GM12878 (cell line): ENCODE measurements at regions not wholly inside any gene's neighbourhood (a gene's known extent, or its start where the extent isn't known, plus 50 kb on each side); places are given as distances from the start of the nearest gene placed in this dataset.

Experiments
- ATAC-seq: fragments of 200-7000 bp; cut with Tn5 transposase; 3 replicates; pipeline ENCODE4 v1.9.1; 2020; ENCODE audit warnings: mild to moderate bottlenecking, moderate library complexity
- BruUV-seq: library from RNA; stranded (reverse); fragments of 400-500 nt; replicated peaks from 2 replicates; lab custom pipeline; 2021; lab: Mats Ljungman, UMichigan
- CTCF ChIA-PET: fragments of 300-600 bp; sonication (Branson Sonifier 250); formaldehyde crosslinking; extraction: SDS; loops from one replicate; lab custom pipeline; 2021; ENCODE audit warnings: inconsistent platforms; lab: Yijun Ruan, JAX
- POLR2A ChIA-PET: fragments of 350-600 bp; formaldehyde crosslinking; extraction: SDS; loops from one replicate; lab custom pipeline; 2021; ENCODE audit warnings: inconsistent platforms; lab: Charles Lee
- RAD21 ChIA-PET: fragments of 300-600 bp; sonication (Branson Sonifier 250); formaldehyde crosslinking; loops from one replicate; lab custom pipeline; 2023; ENCODE audit warnings: antibody characterized with exemption; ENCODE audit not compliant: unreplicated experiment; lab: Charles Lee
- SMC1A ChIA-PET: fragments of 300-600 bp; sonication (Branson Sonifier 250); formaldehyde crosslinking; loops from one replicate; lab custom pipeline; 2023; ENCODE audit not compliant: unreplicated experiment, uncharacterized antibody; lab: Charles Lee
- DNase-seq: peaks from one replicate; pipeline ENCODE4 v3.0.0-alpha.2; 2011; ENCODE audit warnings: low read depth, low spot score
- FAIRE-seq: peaks from 3 replicates; lab custom pipeline; 2011; peaks lifted over from hg19 to GRCh38; lab: Jason Lieb, UNC
- H2AFZ ChIP-seq: 2 replicates; pipeline ENCODE4 v1.6.0; 2011; ENCODE audit warnings: low read depth, low read length, control low read depth; ENCODE audit not compliant: control insufficient read depth
- H3K27ac ChIP-seq: 2 replicates; pipeline ENCODE4 v1.5.1; 2011; ENCODE audit warnings: control low read depth; ENCODE audit not compliant: control insufficient read depth, insufficient read depth
- H3K27me3 ChIP-seq, 2 experiments: replicated peaks in 1 of 2; 2 replicates each; pipeline versions ENCODE4 v1.6.0 to v1.6.1; 2011; ENCODE audit warnings: low read length in 1 of 2; ENCODE audit not compliant: control insufficient read depth in 2 of 2, insufficient read depth in 2 of 2
- H3K36me3 ChIP-seq, 2 experiments: 2 replicates each; pipeline ENCODE4 v1.5.1; 2011; ENCODE audit warnings: low read length in 1 of 2; ENCODE audit not compliant: control insufficient read depth in 2 of 2, insufficient read depth in 2 of 2
- H3K4me1 ChIP-seq: 2 replicates; pipeline ENCODE4 v1.6.1; 2011; ENCODE audit warnings: mild to moderate bottlenecking, low read length, moderate library complexity, mixed read lengths; ENCODE audit not compliant: control insufficient read depth, insufficient read depth
- H3K4me2 ChIP-seq: 2 replicates; pipeline ENCODE4 v1.6.0; 2011; ENCODE audit warnings: control low read depth; ENCODE audit not compliant: control insufficient read depth, insufficient read depth
- H3K4me3 ChIP-seq: fragments of 200-600 bp; sonication (generic); 2 replicates; pipeline ENCODE4 v1.5.1; 2016
- H3K79me2 ChIP-seq: 2 replicates; pipeline ENCODE4 v1.6.0; 2011; ENCODE audit warnings: low read length; ENCODE audit not compliant: control insufficient read depth, insufficient read depth
- H3K9ac ChIP-seq: 2 replicates; pipeline ENCODE4 v1.8.0; 2011; ENCODE audit warnings: low read length, control low read depth, mixed read lengths; ENCODE audit not compliant: control insufficient read depth, insufficient read depth
- H3K9me3 ChIP-seq: replicated peaks from 3 replicates; pipeline ENCODE4 v1.5.1; 2011; ENCODE audit warnings: mild to moderate bottlenecking, low read length; ENCODE audit not compliant: control insufficient read depth, insufficient read depth
- H4K20me1 ChIP-seq: 2 replicates; pipeline ENCODE4 v1.6.0; 2011; ENCODE audit not compliant: control insufficient read depth, insufficient read depth
- BACH1 ChIP-seq: fragments of 450-650 bp; IDR thresholded peaks from 2 replicates; pipeline ENCODE4 v1.6.1; 2017; ENCODE audit warnings: mild to moderate bottlenecking, borderline replicate concordance
- BCL11A ChIP-seq: IDR thresholded peaks from 2 replicates; pipeline ENCODE4 v1.6.1; 2011; ENCODE audit warnings: low read depth, low read length
- BRCA1 ChIP-seq: IDR thresholded peaks from 2 replicates; pipeline ENCODE4 v1.6.1; 2011; ENCODE audit warnings: low read depth, low read length, improper control_type of control experiment
- HDAC6 ChIP-seq: fragments of 200-600 bp; sonication (generic); IDR thresholded peaks from one replicate; pipeline ENCODE4 v1.8.0; 2017; ENCODE audit warnings: antibody characterized with exemption; ENCODE audit not compliant: unreplicated experiment
- IRF4 ChIP-seq: IDR thresholded peaks from 2 replicates; pipeline ENCODE4 v1.6.1; 2011; ENCODE audit warnings: low read depth, low read length
- JUND ChIP-seq: IDR thresholded peaks from 2 replicates; pipeline ENCODE4 v1.6.1; 2012; ENCODE audit warnings: low read depth, mild to moderate bottlenecking, low read length, improper control_type of control experiment, moderate library complexity
- KAT2A ChIP-seq: conservative IDR thresholded peaks from 2 replicates; pipeline ENCODE4 v1.6.1; 2011; ENCODE audit warnings: low read depth, low read length; ENCODE audit not compliant: control insufficient read depth
- LARP7 ChIP-seq: fragments of 450-650 bp; IDR thresholded peaks from 2 replicates; pipeline ENCODE4 v1.6.1; 2017; ENCODE audit warnings: mild to moderate bottlenecking
- MXI1 ChIP-seq: fragments of 150-350 bp; IDR thresholded peaks from 2 replicates; pipeline ENCODE4 v1.6.1; 2011; ENCODE audit warnings: low read depth, mild to moderate bottlenecking, inconsistent platforms, low read length, improper control_type of control experiment
- NBN ChIP-seq: fragments of 450-650 bp; IDR thresholded peaks from 2 replicates; pipeline ENCODE4 v1.6.1; 2016
- NR2F1 ChIP-seq: fragments of 450-650 bp; conservative IDR thresholded peaks from 2 replicates; pipeline ENCODE4 v1.6.1; 2017; ENCODE audit warnings: mild to moderate bottlenecking
- PAX8 ChIP-seq: fragments of 450-650 bp; IDR thresholded peaks from 2 replicates; pipeline ENCODE4 v1.6.1; 2017; ENCODE audit warnings: mild to moderate bottlenecking, moderate library complexity
- POLR2AphosphoS2 ChIP-seq: IDR thresholded peaks from 2 replicates; pipeline ENCODE4 v1.6.1; 2011; ENCODE audit warnings: low read depth, mild to moderate bottlenecking, low read length, improper control_type of control experiment, moderate library complexity
- POLR2AphosphoS5 ChIP-seq: IDR thresholded peaks from 2 replicates; pipeline ENCODE4 v1.6.1; 2011; ENCODE audit warnings: mild to moderate bottlenecking, low read length, inconsistent platforms
- POU2F2 ChIP-seq: IDR thresholded peaks from 3 replicates; pipeline ENCODE4 v1.6.1; 2011; ENCODE audit warnings: low read depth, mild to moderate bottlenecking, low read length, borderline replicate concordance
- SMC3 ChIP-seq: IDR thresholded peaks from 2 replicates; pipeline ENCODE4 v1.6.1; 2011; ENCODE audit warnings: low read length, improper control_type of control experiment, borderline replicate concordance
- TBL1XR1 ChIP-seq: IDR thresholded peaks from 2 replicates; pipeline ENCODE4 v1.6.1; 2012; ENCODE audit warnings: low read depth, low read length, improper control_type of control experiment
- YY1 ChIP-seq: IDR thresholded peaks from 2 replicates; pipeline ENCODE4 v1.6.1; 2011; ENCODE audit warnings: low read depth, mild to moderate bottlenecking, low read length
- ZNF274 ChIP-seq: IDR thresholded peaks from one replicate; pipeline ENCODE4 v1.8.0; 2011; ENCODE audit not compliant: insufficient read length, insufficient read depth
- ZNF384 ChIP-seq: IDR thresholded peaks from 2 replicates; pipeline ENCODE4 v1.6.1; 2012; ENCODE audit warnings: low read depth, mild to moderate bottlenecking, low read length, improper control_type of control experiment, borderline replicate concordance
- WGBS: methylation state at CpG from one replicate; pipeline ENCODE4 v1.1.6; 2016; ENCODE audit warnings: low lambda C conversion rate; ENCODE audit not compliant: insufficient replicate concordance, insufficient coverage; ENCODE audit errors: missing lambda C conversion rate; 5-methylcytosine and 5-hydroxymethylcytosine counted together
- in situ Hi-C: fragments of 300-500 bp; cut with MboI; formaldehyde crosslinking; loops from 9 replicates; pipeline ENCODE4 v1.14.3; 2018; ENCODE audit warnings: mixed read lengths
- intact Hi-C: fragments of 100-400 bp; cut with micrococcal nuclease; formaldehyde crosslinking; loops from one replicate; pipeline ENCODE4 v1.14.2; 2022; ENCODE audit not compliant: unreplicated experiment
- TF ChIP-seq, protein P1 (sequence below): IDR thresholded peaks from 2 replicates; pipeline ENCODE4 v1.6.1; 2012; ENCODE audit warnings: low read depth, low read length, improper control_type of control experiment
- TF ChIP-seq, protein P2 (sequence below): fragments of 150-350 bp; IDR thresholded peaks from 2 replicates; pipeline ENCODE4 v1.6.1; 2016; ENCODE audit warnings: low read depth, low read length
- TF ChIP-seq, protein P3 (sequence below): IDR thresholded peaks from 2 replicates; pipeline ENCODE4 v1.6.1; 2012; ENCODE audit warnings: low read length, inconsistent platforms

DNA sequence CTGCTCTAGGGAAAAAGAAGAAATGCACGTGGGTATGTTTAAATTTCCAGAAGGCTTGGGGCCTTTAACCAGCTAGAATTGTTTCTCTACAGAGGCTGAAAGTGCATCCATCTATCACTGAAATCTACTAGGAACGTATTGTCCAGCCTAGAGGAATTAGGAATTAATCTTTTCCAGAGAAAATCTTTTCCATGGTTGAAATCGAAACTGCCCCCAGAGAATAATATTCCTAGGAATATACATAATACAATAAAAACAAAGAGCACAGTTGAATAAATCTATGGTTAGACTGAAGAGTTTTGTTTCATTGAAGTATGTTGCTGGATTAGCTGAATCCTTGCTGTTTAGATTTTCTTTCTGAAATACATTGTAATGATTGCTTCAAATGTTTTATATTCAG, 378.5 kb downstream of the PLK2 start (continued):
- TF ChIP-seq SMC3 (no peak), YY1 (no peak), LARP7 (no peak), JUND (no peak), ZNF384 (no peak), PAX8 (no peak)

DNA sequence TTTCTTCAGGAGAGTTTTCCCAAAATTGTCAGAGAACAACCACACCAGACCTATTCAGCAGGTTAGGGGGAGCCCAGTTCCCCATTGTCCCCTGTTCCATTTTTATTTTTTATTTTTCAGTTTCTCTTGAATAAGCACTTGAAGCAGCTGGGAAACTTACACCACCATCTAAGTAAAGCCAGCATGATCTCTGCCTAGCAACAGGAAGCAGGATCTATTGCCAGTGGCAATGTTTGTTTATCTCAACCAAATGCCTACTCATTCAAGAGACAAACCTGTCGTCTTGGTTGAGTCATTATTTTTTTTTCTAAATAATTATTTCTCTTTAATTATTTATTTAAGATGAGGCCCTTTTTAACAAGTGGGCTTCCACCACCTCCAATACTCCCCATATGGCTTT, 379.3 kb downstream of the PLK2 start:
- Histone ChIP-seq H3K27ac (no peak overlapping the region), H3K9me3 (no peaks in the 10 kb centered on the region), H3K27me3 (no peaks in the 10 kb centered on the region), H3K36me3 (no peaks in the 10 kb centered on the region), H3K79me2 (no peaks in the 10 kb centered on the region), H3K9ac (no peak overlapping the region), H3K4me3 (no peak overlapping the region), H3K4me2 (no peak overlapping the region), H3K4me1 (no peaks in the 10 kb centered on the region), H4K20me1 (no peaks in the 10 kb centered on the region), H2AFZ (no peak overlapping the region)
- 0% methylated on average over 1 of the region's 1 CpG for WGBS
- DNase-seq (no peak), FAIRE-seq (no peak), ATAC-seq (no peak)
- intact Hi-C loops (no loop called here), in situ Hi-C loops (no loop called here)
- no TSS peak for BruUV-seq
- POLR2A ChIA-PET: no interaction called here
- CTCF ChIA-PET: no interaction called here
- SMC1A ChIA-PET: no interaction called here
- RAD21 ChIA-PET: no interaction called here
- no peak for TF ChIP-seq TBL1XR1
- TF ChIP-seq, protein P1, sequence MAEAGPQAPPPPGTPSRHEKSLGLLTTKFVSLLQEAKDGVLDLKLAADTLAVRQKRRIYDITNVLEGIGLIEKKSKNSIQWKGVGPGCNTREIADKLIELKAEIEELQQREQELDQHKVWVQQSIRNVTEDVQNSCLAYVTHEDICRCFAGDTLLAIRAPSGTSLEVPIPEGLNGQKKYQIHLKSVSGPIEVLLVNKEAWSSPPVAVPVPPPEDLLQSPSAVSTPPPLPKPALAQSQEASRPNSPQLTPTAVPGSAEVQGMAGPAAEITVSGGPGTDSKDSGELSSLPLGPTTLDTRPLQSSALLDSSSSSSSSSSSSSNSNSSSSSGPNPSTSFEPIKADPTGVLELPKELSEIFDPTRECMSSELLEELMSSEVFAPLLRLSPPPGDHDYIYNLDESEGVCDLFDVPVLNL: no peak
- no peak for TF ChIP-seq ZNF274
- TF ChIP-seq BRCA1: no peak
- TF ChIP-seq IRF4: no peak
- TF ChIP-seq KAT2A: no peak
- TF ChIP-seq POU2F2: no peak
- TF ChIP-seq NBN: no peak
- no peak for TF ChIP-seq POLR2AphosphoS5
- TF ChIP-seq, protein P2, sequence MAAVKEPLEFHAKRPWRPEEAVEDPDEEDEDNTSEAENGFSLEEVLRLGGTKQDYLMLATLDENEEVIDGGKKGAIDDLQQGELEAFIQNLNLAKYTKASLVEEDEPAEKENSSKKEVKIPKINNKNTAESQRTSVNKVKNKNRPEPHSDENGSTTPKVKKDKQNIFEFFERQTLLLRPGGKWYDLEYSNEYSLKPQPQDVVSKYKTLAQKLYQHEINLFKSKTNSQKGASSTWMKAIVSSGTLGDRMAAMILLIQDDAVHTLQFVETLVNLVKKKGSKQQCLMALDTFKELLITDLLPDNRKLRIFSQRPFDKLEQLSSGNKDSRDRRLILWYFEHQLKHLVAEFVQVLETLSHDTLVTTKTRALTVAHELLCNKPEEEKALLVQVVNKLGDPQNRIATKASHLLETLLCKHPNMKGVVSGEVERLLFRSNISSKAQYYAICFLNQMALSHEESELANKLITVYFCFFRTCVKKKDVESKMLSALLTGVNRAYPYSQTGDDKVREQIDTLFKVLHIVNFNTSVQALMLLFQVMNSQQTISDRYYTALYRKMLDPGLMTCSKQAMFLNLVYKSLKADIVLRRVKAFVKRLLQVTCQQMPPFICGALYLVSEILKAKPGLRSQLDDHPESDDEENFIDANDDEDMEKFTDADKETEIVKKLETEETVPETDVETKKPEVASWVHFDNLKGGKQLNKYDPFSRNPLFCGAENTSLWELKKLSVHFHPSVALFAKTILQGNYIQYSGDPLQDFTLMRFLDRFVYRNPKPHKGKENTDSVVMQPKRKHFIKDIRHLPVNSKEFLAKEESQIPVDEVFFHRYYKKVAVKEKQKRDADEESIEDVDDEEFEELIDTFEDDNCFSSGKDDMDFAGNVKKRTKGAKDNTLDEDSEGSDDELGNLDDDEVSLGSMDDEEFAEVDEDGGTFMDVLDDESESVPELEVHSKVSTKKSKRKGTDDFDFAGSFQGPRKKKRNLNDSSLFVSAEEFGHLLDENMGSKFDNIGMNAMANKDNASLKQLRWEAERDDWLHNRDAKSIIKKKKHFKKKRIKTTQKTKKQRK: no peak
- TF ChIP-seq BCL11A: no peak
- TF ChIP-seq MXI1: no peak
- TF ChIP-seq POLR2AphosphoS2: no peak
- TF ChIP-seq BACH1: no peak
- TF ChIP-seq NR2F1: no peak
- no peak for TF ChIP-seq HDAC6
- TF ChIP-seq, protein P3, sequence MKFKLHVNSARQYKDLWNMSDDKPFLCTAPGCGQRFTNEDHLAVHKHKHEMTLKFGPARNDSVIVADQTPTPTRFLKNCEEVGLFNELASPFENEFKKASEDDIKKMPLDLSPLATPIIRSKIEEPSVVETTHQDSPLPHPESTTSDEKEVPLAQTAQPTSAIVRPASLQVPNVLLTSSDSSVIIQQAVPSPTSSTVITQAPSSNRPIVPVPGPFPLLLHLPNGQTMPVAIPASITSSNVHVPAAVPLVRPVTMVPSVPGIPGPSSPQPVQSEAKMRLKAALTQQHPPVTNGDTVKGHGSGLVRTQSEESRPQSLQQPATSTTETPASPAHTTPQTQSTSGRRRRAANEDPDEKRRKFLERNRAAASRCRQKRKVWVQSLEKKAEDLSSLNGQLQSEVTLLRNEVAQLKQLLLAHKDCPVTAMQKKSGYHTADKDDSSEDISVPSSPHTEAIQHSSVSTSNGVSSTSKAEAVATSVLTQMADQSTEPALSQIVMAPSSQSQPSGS: no peak
